Lower lobe of right lung (tissue), 2 donors: ENCODE measurements at regions not wholly inside any gene's neighbourhood (a gene's known extent, or its start where the extent isn't known, plus 50 kb on each side); places are given as distances from the start of the nearest gene placed in this dataset.
"Not testable (repeated sequence)": the region's sequence is repeated elsewhere in the genome, so short reads cannot be mapped to it uniquely, and the experiment has no call there.

ENCODE experiments used
- ATAC-seq, 2 donors: fragments of 200-7000 bp; cut with Tn5 transposase; one replicate each; pipeline ENCODE4 v1.9.1; 2020 to 2022; ENCODE audit warnings: mild to moderate bottlenecking in 2 of 2, moderate library complexity in 2 of 2
- DNase-seq: peaks from one replicate; pipeline ENCODE4 v3.0.0-alpha.2; 2020
- H3K27ac ChIP-seq: fragments of 200-600 bp; one replicate; pipeline ENCODE4 v1.8.0; 2022
- H3K27me3 ChIP-seq: fragments of 200-600 bp; one replicate; pipeline ENCODE4 v1.8.0; 2022; ENCODE audit warnings: low read depth
- H3K36me3 ChIP-seq: fragments of 200-600 bp; one replicate; pipeline ENCODE4 v1.8.0; 2022; ENCODE audit warnings: mild to moderate bottlenecking
- H3K4me1 ChIP-seq: fragments of 200-600 bp; one replicate; pipeline ENCODE4 v1.8.0; 2022
- H3K4me3 ChIP-seq: fragments of 200-600 bp; one replicate; pipeline ENCODE4 v1.8.0; 2022; ENCODE audit warnings: mild to moderate bottlenecking
- H3K9me3 ChIP-seq: fragments of 200-600 bp; one replicate; pipeline ENCODE4 v1.8.0; 2022
- intact Hi-C: fragments of 100-400 bp; cut with DNase I; formaldehyde crosslinking; loops from one replicate; pipeline ENCODE4 v1.11.0; 2022
- TF ChIP-seq, protein P1 (sequence below): fragments of 200-600 bp; IDR thresholded peaks from one replicate; pipeline ENCODE4 v1.8.0; 2022; ENCODE audit warnings: antibody characterized with exemption, mild to moderate bottlenecking
- donor health status: DM: no; HTN: yes; CAD: no; lungs with severe emphysema.

DNA sequence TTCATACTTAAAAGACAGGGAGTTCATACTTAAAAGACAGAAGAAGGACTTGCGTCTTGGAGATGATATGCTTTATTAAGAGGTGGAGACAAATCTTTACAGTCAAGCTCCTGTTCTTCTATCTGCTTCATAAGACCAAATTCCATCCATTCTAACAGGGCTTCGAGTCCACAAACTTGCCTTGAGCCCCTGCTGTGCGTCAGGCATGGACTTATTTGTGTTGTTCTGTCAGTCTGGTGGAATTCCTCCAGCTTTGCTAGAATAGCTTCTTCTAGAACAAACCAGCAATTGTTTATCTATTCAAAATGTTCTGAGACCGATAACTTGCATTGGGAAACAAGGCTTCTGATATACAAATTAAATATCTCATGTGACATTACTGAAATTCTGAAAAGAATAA, 73.9 kb upstream of the SOX11 start:
- no peak overlapping the region for H3K4me3 ChIP-seq
- H3K27me3 ChIP-seq = no peaks in the 10 kb centered on the region
- DNase-seq (no peak), ATAC-seq (no peak)
- intact Hi-C loops = no loop called here
- no peaks in the 10 kb centered on the region for H3K36me3 ChIP-seq
- TF ChIP-seq, protein P1, sequence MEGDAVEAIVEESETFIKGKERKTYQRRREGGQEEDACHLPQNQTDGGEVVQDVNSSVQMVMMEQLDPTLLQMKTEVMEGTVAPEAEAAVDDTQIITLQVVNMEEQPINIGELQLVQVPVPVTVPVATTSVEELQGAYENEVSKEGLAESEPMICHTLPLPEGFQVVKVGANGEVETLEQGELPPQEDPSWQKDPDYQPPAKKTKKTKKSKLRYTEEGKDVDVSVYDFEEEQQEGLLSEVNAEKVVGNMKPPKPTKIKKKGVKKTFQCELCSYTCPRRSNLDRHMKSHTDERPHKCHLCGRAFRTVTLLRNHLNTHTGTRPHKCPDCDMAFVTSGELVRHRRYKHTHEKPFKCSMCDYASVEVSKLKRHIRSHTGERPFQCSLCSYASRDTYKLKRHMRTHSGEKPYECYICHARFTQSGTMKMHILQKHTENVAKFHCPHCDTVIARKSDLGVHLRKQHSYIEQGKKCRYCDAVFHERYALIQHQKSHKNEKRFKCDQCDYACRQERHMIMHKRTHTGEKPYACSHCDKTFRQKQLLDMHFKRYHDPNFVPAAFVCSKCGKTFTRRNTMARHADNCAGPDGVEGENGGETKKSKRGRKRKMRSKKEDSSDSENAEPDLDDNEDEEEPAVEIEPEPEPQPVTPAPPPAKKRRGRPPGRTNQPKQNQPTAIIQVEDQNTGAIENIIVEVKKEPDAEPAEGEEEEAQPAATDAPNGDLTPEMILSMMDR = no peak
- no peaks in the 10 kb centered on the region for H3K4me1 ChIP-seq
- no peaks in the 10 kb centered on the region for H3K9me3 ChIP-seq
- H3K27ac ChIP-seq = no peak overlapping the region

DNA sequence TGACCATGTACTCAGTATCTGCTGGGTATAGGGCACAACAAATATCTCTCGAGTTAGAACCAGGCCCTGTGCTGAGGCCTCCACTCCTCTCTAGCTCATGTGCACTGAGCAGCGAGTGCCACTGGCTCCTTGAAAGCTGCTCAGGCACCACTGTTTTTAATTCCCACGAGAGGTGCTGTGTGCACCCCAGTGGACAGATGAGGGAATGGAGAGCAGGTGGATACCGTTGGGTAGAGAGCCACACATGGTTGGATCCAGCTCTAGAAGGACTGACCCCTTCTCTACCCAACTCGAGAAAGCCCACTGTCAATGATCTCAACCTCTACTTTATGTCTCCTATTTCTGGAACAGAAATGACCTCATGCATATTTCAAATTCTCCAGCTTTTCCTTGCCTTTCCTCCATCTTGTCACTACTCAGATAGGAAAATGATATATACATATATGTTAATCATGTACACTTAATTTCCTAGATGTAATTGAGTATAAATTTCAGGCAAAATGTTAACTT, 66.6 kb upstream of the SOX11 start:
- DNase-seq, ATAC-seq, H3K27me3 ChIP-seq, H3K4me1 ChIP-seq, intact Hi-C loops, H3K9me3 ChIP-seq, H3K36me3 ChIP-seq, H3K4me3 ChIP-seq, H3K27ac ChIP-seq: not testable (repeated sequence)

DNA sequence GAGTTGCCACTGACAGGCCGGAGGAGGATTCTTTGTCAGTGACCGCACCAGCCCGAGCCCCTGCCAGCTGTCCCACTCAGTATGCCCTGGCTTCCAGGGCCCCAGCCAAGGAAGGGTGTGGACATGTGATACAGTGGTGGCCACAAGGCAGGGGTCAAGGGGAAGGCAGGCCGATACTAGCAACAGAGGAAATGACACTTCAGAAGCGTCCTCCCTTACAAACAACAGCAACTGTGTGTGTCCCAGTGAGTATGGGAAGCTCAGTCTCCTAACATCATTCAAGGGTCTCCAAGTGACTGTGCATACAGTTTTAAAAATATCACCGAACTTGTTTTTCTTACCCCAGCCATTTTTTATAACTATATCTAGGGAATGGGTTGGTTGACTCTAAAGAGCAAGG, 63.7 kb upstream of the SOX11 start:
- intact Hi-C loops, H3K4me1 ChIP-seq, ATAC-seq, DNase-seq, H3K9me3 ChIP-seq, H3K36me3 ChIP-seq, H3K27me3 ChIP-seq, H3K4me3 ChIP-seq, H3K27ac ChIP-seq: not testable (repeated sequence)

DNA sequence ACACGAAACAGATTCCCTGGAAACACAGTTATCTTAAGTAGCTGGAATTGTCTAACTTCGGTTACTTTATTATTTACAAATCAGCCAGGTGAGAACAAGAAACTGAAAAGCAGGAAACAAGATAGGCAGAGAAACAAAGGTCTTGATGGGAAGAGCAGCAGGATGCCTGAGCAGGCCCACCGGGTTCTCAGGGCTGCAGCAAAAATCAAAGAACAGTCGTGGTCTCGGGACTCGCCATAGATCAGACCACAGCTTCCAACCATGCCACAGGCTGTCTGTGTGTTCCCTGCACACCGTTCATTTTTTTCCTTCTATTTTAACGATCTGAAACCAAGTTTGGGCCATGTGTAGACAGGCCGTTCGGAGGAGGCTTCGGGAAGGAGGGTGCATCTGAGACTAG, 62.7 kb upstream of the SOX11 start:
- ATAC-seq, intact Hi-C loops, H3K9me3 ChIP-seq, H3K27me3 ChIP-seq, H3K4me1 ChIP-seq, DNase-seq, H3K4me3 ChIP-seq, H3K27ac ChIP-seq, H3K36me3 ChIP-seq: not testable (repeated sequence)

DNA sequence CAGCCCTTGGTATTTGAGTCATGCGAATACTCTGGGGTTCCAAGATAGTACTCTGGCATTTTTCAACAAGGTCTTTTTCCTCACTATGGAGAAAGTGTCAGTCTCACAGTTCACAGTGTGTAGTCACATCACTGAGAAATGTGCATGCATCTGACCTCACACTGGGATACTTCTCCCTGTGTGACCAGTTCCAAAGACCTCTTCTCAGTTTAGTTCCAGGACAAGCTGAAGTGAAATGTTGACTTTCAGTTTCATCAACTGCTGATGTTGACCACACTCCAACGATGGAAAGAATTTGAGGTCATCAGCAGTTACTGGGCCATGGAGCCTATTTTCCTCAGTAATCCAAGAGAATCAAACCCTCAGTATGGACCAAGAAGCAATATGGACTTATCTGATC, 55.1 kb upstream of the SOX11 start:
- H3K36me3 ChIP-seq, H3K27ac ChIP-seq, H3K9me3 ChIP-seq, H3K4me1 ChIP-seq, H3K4me3 ChIP-seq, ATAC-seq, DNase-seq, H3K27me3 ChIP-seq, intact Hi-C loops: not testable (repeated sequence)
